SK-N-SH treated with all-trans-retinoic acid at 6 μM for 48 hours (cell line): ENCODE measurements at regions not wholly inside any gene's neighbourhood (a gene's known extent, or its start where the extent isn't known, plus 50 kb on each side); places are given as distances from the start of the nearest gene placed in this dataset.

Experiments used
- BACH2 ChIP-seq: fragments of 250-450 bp; sonication (Bioruptor Pico); IDR thresholded peaks from 2 replicates; pipeline ENCODE4 v1.9.0; 2021; ENCODE audit warnings: mild to moderate bottlenecking, borderline replicate concordance
- CREB5 ChIP-seq: fragments of 250-450 bp; sonication (Bioruptor Pico); IDR thresholded peaks from 2 replicates; pipeline ENCODE4 v1.5.1; 2020; ENCODE audit warnings: low read depth, mild to moderate bottlenecking, moderate library complexity
- CSDC2 ChIP-seq: fragments of 250-450 bp; sonication (Bioruptor Pico); IDR thresholded peaks from 2 replicates; pipeline ENCODE4 v1.5.0; 2020; ENCODE audit warnings: mild to moderate bottlenecking, moderate library complexity
- PATZ1 ChIP-seq: fragments of 250-450 bp; sonication (Bioruptor Pico); IDR thresholded peaks from 2 replicates; pipeline ENCODE4 v1.8.0; 2020; ENCODE audit warnings: mild to moderate bottlenecking, moderate library complexity, borderline replicate concordance
- RARB ChIP-seq: fragments of 250-450 bp; sonication (Bioruptor Pico); IDR thresholded peaks from 2 replicates; pipeline ENCODE4 v1.8.0; 2021; ENCODE audit warnings: mild to moderate bottlenecking, moderate library complexity
- SNAI2 ChIP-seq: fragments of 250-450 bp; sonication (Bioruptor Pico); IDR thresholded peaks from 2 replicates; pipeline ENCODE4 v1.5.0; 2020; ENCODE audit warnings: mild to moderate bottlenecking, moderate library complexity
- TCF4 ChIP-seq: fragments of 250-450 bp; sonication (Bioruptor Pico); IDR thresholded peaks from 2 replicates; pipeline ENCODE4 v1.8.0; 2021; ENCODE audit warnings: mild to moderate bottlenecking, moderate library complexity, borderline replicate concordance
- TOX ChIP-seq: fragments of 250-450 bp; sonication (Bioruptor Pico); IDR thresholded peaks from 2 replicates; pipeline ENCODE4 v1.8.0; 2021; ENCODE audit warnings: mild to moderate bottlenecking, moderate library complexity, borderline replicate concordance
- ZFP30 ChIP-seq: fragments of 450-650 bp; formaldehyde crosslinking; IDR thresholded peaks from 2 replicates; pipeline ENCODE4 v1.5.0; 2022; ENCODE audit warnings: mild to moderate bottlenecking, moderate library complexity
- TF ChIP-seq, protein P1 (sequence below): fragments of 250-450 bp; sonication (Bioruptor Pico); IDR thresholded peaks from 2 replicates; pipeline ENCODE4 v1.5.1; 2021; ENCODE audit warnings: mild to moderate bottlenecking, moderate library complexity

GRCh38 chr6:148137652-148138051 lies 205.0 kb upstream of the SASH1 start:
- TF ChIP-seq TOX (CRISPR knock-in tag) (no peak), SNAI2 (no peak), BACH2 (no peak), ZFP30 (CRISPR knock-in tag) (no peak), CSDC2 (CRISPR knock-in tag) (no peak), RARB (CRISPR knock-in tag) (no peak), TCF4 (CRISPR knock-in tag) (no peak), PATZ1 (CRISPR knock-in tag) (no peak), CREB5 (no peak)
- TF ChIP-seq, protein P1, sequence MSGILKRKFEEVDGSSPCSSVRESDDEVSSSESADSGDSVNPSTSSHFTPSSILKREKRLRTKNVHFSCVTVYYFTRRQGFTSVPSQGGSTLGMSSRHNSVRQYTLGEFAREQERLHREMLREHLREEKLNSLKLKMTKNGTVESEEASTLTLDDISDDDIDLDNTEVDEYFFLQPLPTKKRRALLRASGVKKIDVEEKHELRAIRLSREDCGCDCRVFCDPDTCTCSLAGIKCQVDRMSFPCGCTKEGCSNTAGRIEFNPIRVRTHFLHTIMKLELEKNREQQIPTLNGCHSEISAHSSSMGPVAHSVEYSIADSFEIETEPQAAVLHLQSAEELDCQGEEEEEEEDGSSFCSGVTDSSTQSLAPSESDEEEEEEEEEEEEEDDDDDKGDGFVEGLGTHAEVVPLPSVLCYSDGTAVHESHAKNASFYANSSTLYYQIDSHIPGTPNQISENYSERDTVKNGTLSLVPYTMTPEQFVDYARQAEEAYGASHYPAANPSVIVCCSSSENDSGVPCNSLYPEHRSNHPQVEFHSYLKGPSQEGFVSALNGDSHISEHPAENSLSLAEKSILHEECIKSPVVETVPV (CRISPR knock-in tag) = no peak
